Liver (tissue), 8 donors: ENCODE measurements at regions not wholly inside any gene's neighbourhood (a gene's known extent, or its start where the extent isn't known, plus 50 kb on each side); places are given as distances from the start of the nearest gene placed in this dataset.

Source experiments
- DNase-seq: peaks from one replicate; pipeline ENCODE4 v3.0.0-alpha.2; 2017; ENCODE audit warnings: low spot score
- H3K27ac ChIP-seq, 2 donors: one replicate each; pipeline ENCODE4 v1.7.0; 2013; ENCODE audit warnings: inconsistent platforms in 2 of 2, low read length in 2 of 2, control low read depth in 1 of 2, low read depth in 1 of 2, mild to moderate bottlenecking in 1 of 2
- H3K27me3 ChIP-seq, 4 donors: one replicate each; pipeline versions ENCODE4 v1.6.1 to v1.7.0; 2013; ENCODE audit warnings: low read length in 3 of 4, inconsistent platforms in 1 of 4, mild to moderate bottlenecking in 1 of 4, moderate library complexity in 1 of 4; ENCODE audit not compliant: control insufficient read depth in 4 of 4, insufficient read depth in 4 of 4
- H3K36me3 ChIP-seq, 4 donors: one replicate each; pipeline versions ENCODE4 v1.6.1 to v1.7.0; 2013; ENCODE audit warnings: low read length in 3 of 4, mild to moderate bottlenecking in 3 of 4, low read depth in 1 of 4, moderate library complexity in 1 of 4; ENCODE audit not compliant: control insufficient read depth in 4 of 4, insufficient read depth in 3 of 4
- H3K4me1 ChIP-seq, 4 donors: one replicate each; pipeline versions ENCODE4 v1.6.1 to v1.7.0; 2013; ENCODE audit warnings: low read length in 3 of 4, mild to moderate bottlenecking in 3 of 4, moderate library complexity in 1 of 4; ENCODE audit not compliant: control insufficient read depth in 4 of 4, insufficient read depth in 4 of 4
- H3K4me3 ChIP-seq, 3 donors: one replicate each; pipeline versions ENCODE4 v1.6.1 to v1.7.0; 2013; ENCODE audit warnings: low read length in 3 of 3, control low read depth in 1 of 3, low read depth in 1 of 3, mild to moderate bottlenecking in 1 of 3
- H3K9ac ChIP-seq, 2 donors: one replicate each; pipeline ENCODE4 v1.7.0; 2013; ENCODE audit warnings: low read length in 2 of 2, mild to moderate bottlenecking in 2 of 2, moderate library complexity in 2 of 2, control low read depth in 1 of 2, low read depth in 1 of 2
- H3K9me3 ChIP-seq, 4 donors: one replicate each; pipeline versions ENCODE4 v1.6.1 to v1.7.0; 2013; ENCODE audit warnings: low read length in 3 of 4; ENCODE audit not compliant: control insufficient read depth in 4 of 4
- CTCF ChIP-seq: fragments of 150-350 bp; IDR thresholded peaks from 2 replicates; pipeline ENCODE4 v1.5.1; 2017; ENCODE audit warnings: improper control_type of control experiment, low read depth, low read length; ENCODE audit not compliant: missing input control
- EGR1 ChIP-seq, 2 donors: IDR thresholded peaks; 2 replicates each; pipeline ENCODE4 v1.6.1; 2016 to 2018; ENCODE audit warnings: antibody characterized with exemption in 2 of 2, low read depth in 2 of 2
- FOXA1 ChIP-seq: IDR thresholded peaks from 2 replicates; pipeline ENCODE4 v1.6.1; 2016; ENCODE audit warnings: antibody characterized with exemption
- FOXA2 ChIP-seq: IDR thresholded peaks from 2 replicates; pipeline ENCODE4 v1.6.1; 2016; ENCODE audit warnings: antibody characterized with exemption
- GABPA ChIP-seq, 2 donors: IDR thresholded peaks in 1 of 2; conservative IDR thresholded peaks in 1 of 2; 2 replicates each; pipeline ENCODE4 v1.6.1; 2016; ENCODE audit warnings: antibody characterized with exemption in 2 of 2, mild to moderate bottlenecking in 1 of 2, moderate library complexity in 1 of 2
- HNF4A ChIP-seq, 2 donors: conservative IDR thresholded peaks; 2 replicates each; pipeline ENCODE4 v1.6.1; 2016; ENCODE audit warnings: antibody characterized with exemption in 2 of 2, mild to moderate bottlenecking in 2 of 2
- HNF4G ChIP-seq: IDR thresholded peaks from 2 replicates; pipeline ENCODE4 v1.6.1; 2016; ENCODE audit warnings: antibody characterized with exemption
- JUND ChIP-seq, 2 donors: IDR thresholded peaks; 2 replicates each; pipeline ENCODE4 v1.6.1; 2016; ENCODE audit warnings: antibody characterized with exemption in 2 of 2
- MAX ChIP-seq: IDR thresholded peaks from 2 replicates; pipeline ENCODE4 v1.6.1; 2016; ENCODE audit warnings: antibody characterized with exemption
- NR2F2 ChIP-seq: IDR thresholded peaks from 2 replicates; pipeline ENCODE4 v1.6.1; 2016; ENCODE audit warnings: antibody characterized with exemption
- RAD21 ChIP-seq, 2 donors: IDR thresholded peaks; 2 replicates each; pipeline ENCODE4 v1.6.1; 2016; ENCODE audit warnings: antibody characterized with exemption in 2 of 2, mild to moderate bottlenecking in 2 of 2
- REST ChIP-seq: IDR thresholded peaks from 2 replicates; pipeline ENCODE4 v1.6.1; 2016; ENCODE audit warnings: antibody characterized with exemption, mild to moderate bottlenecking
- RXRA ChIP-seq, 2 donors: IDR thresholded peaks; 2 replicates each; pipeline ENCODE4 v1.6.1; 2017 to 2018; ENCODE audit warnings: antibody characterized with exemption in 2 of 2, mild to moderate bottlenecking in 1 of 2
- SP1 ChIP-seq: IDR thresholded peaks from 2 replicates; pipeline ENCODE4 v1.6.1; 2018; ENCODE audit warnings: antibody characterized with exemption, mild to moderate bottlenecking
- TAF1 ChIP-seq: conservative IDR thresholded peaks from 2 replicates; pipeline ENCODE4 v1.6.1; 2016; ENCODE audit warnings: antibody characterized with exemption, mild to moderate bottlenecking
- YY1 ChIP-seq: IDR thresholded peaks from 2 replicates; pipeline ENCODE4 v1.6.1; 2016; ENCODE audit warnings: antibody characterized with exemption, mild to moderate bottlenecking
- WGBS: extraction: QIAGEN DNeasy Blood & Tissue Kit; methylation state at CpG from one replicate; pipeline ENCODE4 v1.1.7; 2013; 5-methylcytosine and 5-hydroxymethylcytosine counted together
- TF ChIP-seq, protein P1 (sequence below): IDR thresholded peaks from 2 replicates; pipeline ENCODE4 v1.6.1; 2016; ENCODE audit warnings: antibody characterized with exemption
- TF ChIP-seq, protein P2 (sequence below): IDR thresholded peaks from 2 replicates; pipeline ENCODE4 v1.6.1; 2016; ENCODE audit warnings: antibody characterized with exemption
- donor health status: healthy.
- donor health status: healthy.
- donor health status: healthy.
- donor health status: healthy.
- donor health status: healthy.

DNA sequence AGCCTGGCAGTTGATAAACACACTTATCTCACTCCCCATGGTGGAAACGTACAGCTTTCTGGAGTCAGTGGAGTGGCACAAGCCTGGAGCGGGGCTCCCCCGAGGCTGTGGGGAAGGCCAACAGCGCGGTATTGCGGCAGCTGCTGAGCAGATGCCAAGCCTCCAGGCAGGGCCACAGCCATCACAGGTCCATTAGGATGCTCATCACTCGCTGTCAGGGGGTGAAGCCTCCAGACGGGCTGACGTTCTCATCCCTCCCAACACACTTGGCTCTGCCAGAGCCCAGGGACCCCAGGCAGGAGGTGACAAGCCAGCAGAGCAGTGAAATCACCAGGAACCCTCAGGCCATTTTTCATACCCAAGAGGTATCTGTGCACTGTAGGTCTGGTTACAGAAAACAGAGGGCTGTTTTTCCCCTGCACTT, 529.2 kb upstream of the KLHL29 start:
- WGBS, result 74% methylated on average over 9 of the region's 9 CpGs
- DNase-seq, result no peak
- H3K4me3 ChIP-seq, result no peak overlapping the region
- no peaks in the 10 kb centered on the region for H3K36me3 ChIP-seq
- no peak overlapping the region for H3K27ac ChIP-seq
- H3K27me3 ChIP-seq, result no peaks in the 10 kb centered on the region
- H3K4me1 ChIP-seq, result no peaks in the 10 kb centered on the region
- H3K9ac ChIP-seq, result no peak overlapping the region
- peaks cover 0 to 9% (median 0%) of the 10 kb centered on the region in 4 donors for H3K9me3 ChIP-seq
- TF ChIP-seq SP1 (no peak), REST (no peak), FOXA1 (no peak), JUND (IDR thresholded peaks at IDR 0.05) (no peak), RXRA (IDR thresholded peaks at IDR 0.05) (no peak), EGR1 (IDR thresholded peaks at IDR 0.05; ENCODE audit: low read depth in 2 of 2) (no peak), TAF1 (no peak), YY1 (no peak), RAD21 (IDR thresholded peaks at IDR 0.05) (no peak), GABPA (IDR thresholded peaks at IDR 0.05 in 1 of 2, conservative IDR thresholded peaks at IDR 0.05 in 1 of 2) (no peak), HNF4A (conservative IDR thresholded peaks at IDR 0.05) (no peak), FOXA2 (no peak), NR2F2 (no peak), CTCF (no peak), MAX (no peak), HNF4G (no peak)
- TF ChIP-seq, protein P1, sequence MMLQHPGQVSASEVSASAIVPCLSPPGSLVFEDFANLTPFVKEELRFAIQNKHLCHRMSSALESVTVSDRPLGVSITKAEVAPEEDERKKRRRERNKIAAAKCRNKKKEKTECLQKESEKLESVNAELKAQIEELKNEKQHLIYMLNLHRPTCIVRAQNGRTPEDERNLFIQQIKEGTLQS, result no peak
- TF ChIP-seq, protein P2, sequence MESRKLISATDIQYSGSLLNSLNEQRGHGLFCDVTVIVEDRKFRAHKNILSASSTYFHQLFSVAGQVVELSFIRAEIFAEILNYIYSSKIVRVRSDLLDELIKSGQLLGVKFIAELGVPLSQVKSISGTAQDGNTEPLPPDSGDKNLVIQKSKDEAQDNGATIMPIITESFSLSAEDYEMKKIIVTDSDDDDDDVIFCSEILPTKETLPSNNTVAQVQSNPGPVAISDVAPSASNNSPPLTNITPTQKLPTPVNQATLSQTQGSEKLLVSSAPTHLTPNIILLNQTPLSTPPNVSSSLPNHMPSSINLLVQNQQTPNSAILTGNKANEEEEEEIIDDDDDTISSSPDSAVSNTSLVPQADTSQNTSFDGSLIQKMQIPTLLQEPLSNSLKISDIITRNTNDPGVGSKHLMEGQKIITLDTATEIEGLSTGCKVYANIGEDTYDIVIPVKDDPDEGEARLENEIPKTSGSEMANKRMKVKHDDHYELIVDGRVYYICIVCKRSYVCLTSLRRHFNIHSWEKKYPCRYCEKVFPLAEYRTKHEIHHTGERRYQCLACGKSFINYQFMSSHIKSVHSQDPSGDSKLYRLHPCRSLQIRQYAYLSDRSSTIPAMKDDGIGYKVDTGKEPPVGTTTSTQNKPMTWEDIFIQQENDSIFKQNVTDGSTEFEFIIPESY, result no peak
